Ureter (tissue), 1 donor: ENCODE measurements at regions not wholly inside any gene's neighbourhood (a gene's known extent, or its start where the extent isn't known, plus 50 kb on each side); places are given as distances from the start of the nearest gene placed in this dataset.

Experiments used
- DNase-seq: peaks from one replicate; pipeline ENCODE4 v3.0.0-alpha.2; 2020; ENCODE audit warnings: low spot score
- donor health status: DM: yes; HTN: yes; CAD: no.

DNA sequence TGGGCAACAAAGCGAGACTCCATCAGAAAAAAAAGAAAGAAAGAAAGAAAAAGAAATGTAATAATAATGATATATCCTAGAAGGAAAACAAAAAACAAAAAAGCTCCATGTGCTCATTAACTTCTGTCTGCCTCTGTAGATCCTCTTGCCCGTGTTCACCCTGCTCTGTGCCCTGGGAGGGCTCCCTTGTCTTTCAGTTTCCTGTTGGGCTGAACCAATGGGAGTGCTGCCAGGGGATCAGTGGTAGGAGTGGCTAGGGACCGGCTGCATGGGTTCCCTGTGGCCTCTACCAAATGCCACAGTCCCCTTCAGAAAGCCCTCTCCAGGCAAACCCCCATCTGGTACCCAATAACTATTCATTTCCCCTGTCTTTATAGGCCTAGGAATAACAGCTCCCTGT is 51.8 kb upstream of the PARD3 start:
- no peak for DNase-seq
